T-helper 2 cell (primary cell): ENCODE measurements at regions not wholly inside any gene's neighbourhood (a gene's known extent, or its start where the extent isn't known, plus 50 kb on each side); places are given as distances from the start of the nearest gene placed in this dataset.
A peak's percentile ranks its signal among the peaks of the same experiment; 100 is the strongest.

Experiments
- DNase-seq, 5 experiments: peaks; one replicate each; pipeline versions ENCODE4 v3.0.0 to v3.0.0-alpha.2; 2012 to 2022

DNA sequence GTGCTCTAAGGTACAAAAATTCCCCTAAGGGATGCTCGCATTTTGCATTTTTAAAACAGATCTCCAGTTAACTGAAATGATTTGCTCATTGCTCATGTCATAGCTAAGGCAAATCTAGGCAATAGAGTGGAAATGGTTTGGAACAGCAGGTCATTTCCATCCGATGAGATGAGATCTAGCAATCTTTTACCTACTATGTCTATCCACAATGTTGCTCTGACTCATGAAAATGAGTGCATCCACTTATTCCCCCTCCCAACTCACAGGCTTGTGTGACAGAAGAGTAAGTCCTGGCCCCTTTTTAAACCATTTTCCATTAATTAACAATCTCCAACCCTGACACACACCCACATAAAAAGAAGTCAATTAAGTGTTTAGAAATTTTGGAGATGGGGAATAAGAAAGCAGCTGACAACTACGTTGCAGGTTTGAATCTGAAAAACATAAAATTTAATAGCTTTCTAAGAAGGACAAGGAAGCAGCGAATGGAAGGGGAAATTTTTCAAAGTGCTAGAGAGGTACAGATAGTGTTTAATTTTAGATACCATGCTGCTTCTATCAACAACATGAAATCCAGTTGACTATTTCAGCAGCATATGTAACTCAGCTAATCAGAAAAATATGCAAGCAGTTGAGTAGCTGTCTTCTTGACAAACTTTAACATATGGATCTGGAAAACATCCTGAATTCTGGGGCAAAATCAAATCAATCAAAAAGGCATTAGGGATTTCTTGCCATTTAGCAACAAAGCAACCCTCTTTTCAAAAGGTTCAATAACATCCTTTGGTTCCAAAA is 112.0 kb downstream of the TMCO5A start:
- DNase-seq, result no peak

DNA sequence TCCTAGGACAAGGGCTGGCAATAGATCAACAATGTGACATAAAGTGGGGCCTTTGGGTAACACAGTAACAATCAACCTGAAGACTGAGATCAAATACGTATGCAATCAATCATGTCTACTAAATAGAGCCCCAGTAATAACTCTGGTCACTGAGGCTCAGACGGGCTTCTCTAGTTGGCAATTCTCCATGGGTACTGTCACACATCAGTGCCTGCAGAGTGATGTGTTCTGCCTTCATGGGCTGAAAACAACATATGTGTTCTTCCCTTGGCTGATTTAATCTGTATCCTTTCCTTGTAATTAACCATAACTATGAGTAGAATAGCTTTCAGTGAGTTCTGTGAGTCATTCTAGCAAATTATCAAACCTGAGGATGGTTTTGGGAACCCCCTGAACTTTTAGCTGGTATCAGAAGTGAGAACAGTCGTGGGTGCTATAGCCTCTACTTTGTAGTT is 113.6 kb downstream of the TMCO5A start:
- DNase-seq, result peak in 1 of 5 experiments; percentile 16

DNA sequence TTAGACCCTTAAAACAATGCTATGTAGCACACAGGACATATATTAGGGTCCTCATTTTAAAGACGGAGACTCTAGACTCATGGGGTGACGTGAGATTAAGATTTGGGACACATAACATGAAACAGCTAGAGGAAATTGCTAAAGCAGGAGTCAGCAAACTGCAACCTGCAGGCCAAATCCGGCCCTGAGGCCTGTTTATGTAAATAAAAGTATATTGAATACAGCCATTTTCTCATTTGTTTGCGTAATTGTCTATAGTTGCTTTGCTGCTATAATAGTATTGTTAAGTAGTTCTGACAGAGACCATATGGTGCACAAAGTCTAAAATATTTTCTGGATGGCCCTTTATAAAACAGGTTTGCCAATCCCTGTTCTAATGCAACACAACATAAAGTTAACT is 115.5 kb downstream of the TMCO5A start:
- DNase-seq, result no peak

DNA sequence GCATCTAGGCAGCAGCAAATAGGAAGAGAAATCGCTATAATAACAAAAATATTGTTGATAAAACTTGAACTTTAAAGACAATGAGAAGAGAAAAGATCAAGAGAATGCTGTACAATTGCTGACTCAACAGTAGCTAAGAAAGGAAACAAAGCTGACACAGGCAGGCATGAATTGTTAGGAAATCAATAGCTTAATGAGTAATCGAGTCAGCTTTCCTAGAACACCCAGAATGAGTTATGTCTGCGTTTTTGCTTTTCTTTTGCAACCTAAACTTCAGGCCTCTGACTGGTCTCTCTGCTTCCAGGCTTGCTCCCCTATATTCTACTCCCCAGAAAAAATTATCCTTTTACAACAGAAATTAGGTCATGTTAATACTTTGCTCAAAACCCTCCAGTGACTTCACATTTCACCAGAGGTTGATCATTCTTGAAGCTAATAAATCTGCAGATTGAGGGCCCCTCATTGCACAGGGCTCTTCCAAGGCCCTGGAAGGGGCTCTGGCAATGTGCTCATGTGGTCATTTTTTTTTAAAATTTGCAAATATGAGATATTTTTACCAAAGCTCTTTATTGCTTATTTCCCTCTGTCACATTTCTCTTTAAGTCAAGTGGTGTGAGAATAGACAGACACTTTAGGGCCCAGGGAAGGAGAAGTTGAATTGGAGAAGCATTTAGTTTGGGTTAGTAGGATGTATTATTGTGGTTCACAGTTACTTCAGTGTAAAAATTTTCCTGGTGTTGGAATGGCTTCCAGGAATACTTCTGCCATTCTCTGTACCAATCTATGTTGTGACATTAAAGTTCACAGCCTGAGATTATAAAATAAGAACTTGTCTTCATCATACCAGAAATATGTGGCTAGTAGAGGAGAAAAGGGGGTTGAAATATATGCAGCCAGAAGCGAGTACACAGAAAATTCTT is 116.3 kb downstream of the TMCO5A start:
- DNase-seq, result no peak

DNA sequence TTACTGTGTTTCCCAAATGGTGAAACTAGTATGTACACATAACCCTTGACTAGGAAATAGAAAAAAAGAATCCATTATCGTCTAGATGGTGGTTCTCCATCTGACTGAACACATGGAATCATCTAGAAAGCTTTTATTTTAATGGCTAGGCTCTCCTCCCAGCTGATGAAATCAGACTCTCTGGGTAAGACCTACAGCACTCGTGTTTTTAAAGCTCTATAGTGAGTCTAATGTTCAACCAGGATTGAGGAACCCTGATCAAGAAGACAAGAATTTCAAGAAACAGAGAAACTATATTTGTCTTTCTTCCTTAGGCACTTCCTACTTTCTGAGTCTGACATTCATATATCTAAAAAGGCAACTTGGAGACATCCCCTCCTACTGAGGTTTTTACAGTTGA is 118.8 kb downstream of the TMCO5A start:
- DNase-seq, result no peak

DNA sequence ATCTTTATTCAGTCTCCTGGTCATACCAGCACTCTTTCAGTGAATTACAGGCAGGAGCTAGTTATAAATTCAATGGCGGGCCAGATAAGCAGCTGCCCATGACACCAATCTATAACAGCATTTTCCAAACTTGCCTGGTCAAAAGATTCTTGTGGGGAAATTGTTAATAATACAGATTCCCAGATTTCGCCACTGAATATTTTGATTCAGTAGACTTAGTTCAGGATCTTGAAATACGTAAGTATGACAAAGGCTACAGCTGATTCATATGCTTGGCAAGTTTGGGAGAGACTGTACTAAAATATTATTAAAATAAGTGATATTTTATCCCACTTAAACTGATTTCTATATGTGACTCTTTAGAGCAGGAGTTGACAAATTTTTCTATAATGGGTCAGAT is 119.3 kb downstream of the TMCO5A start:
- no peak for DNase-seq

DNA sequence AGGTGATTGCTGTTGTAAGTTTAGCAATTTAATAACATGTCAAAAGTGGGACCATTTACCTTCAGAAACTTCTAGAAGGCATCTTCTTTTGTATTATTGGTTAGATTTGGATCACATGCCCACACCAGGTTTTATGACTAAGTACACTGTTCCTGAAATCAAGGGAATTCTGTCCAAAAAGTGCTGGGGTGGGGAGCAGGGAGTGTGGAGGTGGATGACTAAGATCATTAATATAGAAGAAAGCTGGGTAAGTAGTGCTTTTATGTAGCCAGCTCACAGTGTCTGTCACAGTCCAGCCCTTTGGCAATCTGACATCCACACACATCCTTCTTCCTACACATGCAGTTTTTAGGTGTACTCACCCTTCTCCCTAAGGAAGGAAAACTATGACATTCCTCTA is 120.0 kb downstream of the TMCO5A start:
- DNase-seq, result no peak

DNA sequence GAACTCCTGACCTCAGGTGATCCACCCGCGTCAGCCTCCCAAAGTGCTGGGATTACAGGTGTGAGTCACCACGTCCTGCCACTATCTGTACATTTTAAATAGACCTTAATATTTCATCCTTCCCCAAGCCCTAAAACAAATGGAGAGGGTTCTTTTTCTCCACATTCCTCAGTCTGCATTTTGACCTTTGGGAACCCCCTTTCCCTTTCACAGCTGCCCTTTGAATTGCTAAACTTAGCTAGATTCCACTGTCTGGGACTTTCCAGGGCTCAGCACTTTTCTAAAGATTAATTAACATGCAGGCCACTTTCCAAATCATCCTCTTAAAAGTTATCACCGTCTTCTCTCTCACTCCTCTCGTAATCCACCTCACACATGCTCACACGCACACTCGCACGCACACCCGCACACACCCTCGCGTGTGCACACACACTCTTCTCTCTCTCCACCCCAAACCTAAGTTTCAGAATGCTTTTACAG is 124.2 kb downstream of the TMCO5A start:
- no peak for DNase-seq

DNA sequence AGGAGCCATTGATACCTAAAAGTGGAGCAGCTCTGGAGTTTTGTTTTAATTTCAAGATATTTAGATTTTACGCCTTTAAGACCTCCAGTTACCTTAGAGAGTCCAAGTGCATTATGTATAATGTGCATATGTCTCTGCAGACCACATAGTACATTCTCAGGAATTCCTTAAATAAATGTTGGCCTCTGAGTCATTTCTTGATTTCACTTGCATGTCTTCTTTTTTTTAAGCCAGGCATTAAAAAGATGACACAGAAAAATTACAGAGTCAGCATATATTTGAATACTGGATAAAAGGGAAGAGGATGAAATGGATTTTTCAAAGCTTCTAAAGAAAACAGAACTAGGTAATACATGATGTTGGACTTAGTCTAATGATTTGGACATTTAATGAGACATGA is 125.2 kb downstream of the TMCO5A start:
- no peak for DNase-seq

DNA sequence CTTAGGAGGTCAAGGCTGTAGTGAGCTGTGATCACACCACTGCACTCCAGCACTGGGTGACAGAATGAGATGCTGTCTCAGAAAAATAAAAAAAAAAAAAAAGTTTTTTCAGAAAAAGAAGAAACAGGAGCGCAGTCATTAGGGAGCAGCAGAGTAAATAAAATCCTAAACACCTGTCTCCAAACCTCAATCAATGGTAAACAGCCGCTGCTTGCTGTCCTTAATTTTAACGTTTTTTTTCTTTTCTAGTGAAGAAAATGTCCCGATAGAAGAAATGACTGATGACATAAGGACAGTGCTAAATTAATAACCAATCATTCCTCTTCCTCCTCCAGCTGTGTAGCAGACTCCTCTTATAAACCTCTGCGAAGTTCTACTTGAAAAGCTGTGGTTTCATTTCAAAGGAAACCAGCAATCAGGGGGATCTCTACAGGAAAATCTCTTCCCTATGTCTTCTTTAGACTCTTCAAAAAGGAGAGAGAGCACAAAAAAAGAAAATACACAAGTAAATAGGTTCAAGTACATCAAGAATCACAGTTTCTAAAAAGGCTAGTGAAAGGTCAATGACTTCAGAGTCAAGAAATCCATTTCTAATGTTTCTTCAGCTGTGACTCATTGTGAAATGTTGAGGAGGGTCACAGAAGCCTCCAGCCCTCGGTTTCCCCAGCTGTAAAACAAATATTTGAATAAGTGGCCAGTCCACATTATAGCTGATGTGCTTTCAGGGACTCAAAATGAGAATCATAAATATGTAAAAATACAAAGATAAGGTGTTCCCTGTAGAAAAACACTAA is 127.6 kb downstream of the TMCO5A start:
- DNase-seq, result no peak

DNA sequence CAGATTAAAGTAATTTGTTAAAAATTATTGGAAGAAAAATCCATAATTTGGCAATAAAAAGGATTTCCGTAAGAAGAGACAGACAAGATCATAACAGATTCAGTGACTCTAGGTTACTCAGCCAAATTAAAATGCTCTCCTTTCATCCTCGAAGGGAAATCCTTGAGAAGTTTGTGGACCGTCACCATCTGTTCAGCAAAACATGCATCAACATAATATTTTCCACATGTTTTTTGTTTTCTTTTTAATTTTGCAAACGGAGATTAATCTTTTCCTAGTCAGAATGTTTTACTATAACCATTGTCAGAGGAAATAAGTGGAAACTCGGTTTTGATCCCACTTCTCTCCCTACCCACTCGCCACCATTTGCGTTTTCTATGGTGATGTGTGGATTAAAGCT is 128.3 kb downstream of the TMCO5A start:
- no peak for DNase-seq

DNA sequence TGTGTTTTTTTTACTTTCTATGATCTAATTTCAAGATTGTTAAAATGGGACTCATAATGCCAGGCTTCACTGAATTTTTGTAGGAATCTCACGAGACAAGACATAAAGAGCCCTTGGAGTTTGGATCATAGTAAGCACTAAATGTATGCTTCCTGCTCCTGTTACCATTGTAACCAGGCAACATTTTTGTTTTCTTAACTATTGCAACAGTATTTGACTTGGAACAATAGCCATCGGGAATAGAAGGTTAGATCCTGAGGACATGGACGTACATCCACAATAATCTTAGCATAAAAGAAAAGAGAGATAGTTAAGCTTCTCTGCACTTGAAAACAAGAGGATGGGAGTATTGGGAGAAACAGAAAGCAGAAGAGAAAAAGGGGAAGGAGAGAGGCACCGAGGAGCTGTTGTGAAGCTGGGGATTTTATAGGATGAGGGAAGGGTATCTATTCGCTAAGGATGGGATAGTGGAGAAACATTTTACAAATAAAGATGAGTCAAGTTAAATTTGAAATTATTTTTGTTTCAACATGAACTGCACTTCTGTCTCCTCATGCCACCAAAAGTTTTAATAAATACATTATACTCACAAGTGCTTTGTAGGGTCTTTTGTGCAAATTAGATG is 131.4 kb downstream of the TMCO5A start:
- no peak for DNase-seq

DNA sequence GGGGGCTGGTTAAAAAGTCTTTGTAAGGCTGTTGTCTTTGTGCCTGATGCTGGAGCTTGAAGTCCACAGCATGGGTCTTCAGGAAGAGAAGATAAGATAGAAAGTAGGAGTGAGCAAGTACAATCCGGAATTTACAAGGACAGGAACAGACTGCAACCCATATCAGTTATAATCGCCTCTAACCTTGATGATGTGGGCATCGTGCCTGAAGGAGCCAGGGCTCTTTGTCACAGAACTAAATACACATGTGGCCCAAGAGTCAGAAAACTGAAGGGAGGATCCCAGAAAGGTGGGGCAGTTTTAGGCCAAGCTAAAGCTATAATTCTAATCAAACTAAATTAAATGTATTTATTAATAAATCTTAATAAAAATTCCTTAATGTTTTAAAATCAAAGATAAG is 132.2 kb downstream of the TMCO5A start:
- DNase-seq, result no peak

DNA sequence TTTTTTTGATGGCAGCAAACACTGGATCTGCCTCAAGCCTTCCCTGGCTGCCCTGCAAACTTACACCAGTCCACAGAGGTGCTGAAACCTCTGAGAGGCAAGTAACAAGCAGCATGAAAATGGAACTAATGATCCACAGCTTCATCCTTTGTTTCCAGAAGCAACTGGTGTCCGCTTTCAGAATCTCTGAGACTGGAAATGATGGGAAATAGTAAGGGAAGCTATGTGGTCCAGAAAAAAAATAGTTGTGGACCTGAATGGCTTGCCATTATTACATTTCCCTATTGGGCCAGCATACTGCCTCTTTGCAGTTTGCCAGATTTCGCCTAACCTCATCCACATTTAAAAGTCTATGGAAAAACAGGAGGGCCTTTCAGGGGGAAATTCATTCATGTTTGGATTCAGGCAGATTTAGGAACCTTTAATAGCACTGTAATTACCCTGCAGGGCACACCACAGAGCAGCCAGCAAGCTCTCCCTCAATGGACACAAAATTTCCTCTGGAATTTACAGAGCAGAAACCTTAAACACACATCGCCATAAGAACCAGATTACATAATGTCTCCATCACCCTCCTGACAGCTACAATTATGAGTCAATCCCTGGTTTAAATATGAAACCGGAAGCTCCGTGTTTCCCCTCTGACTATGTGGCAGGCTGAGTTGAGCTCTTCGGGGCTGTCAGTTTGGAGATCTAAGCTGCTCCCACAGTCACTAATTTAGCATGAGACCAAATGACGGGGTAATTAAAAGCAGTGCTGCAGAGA is 134.4 kb downstream of the TMCO5A start:
- peak in 1 of 5 experiments; percentile 77 for DNase-seq

DNA sequence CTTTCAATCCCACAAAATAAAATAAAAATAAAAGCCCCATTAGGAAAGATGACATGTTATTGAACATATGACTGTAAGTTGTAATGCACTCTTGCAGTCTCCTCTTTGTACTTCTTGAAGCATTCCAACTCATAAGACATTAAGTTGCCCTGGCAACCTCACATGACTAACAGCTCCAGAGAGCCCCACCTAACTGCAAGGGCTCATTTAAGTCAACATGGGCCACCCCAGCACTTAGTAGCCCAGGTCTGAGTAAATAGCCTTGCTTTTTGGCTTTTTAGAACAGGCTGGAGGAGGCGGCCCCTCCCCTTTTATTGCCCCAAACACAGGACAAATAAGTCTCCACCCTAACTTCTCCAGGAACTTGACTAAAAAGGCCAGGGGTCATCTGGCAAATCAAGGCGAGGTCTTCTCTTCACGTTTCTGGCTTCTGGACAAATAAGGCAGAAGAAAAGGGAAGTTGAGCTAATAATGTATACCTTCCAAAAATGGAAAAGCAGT is 135.1 kb downstream of the TMCO5A start:
- DNase-seq, result no peak

DNA sequence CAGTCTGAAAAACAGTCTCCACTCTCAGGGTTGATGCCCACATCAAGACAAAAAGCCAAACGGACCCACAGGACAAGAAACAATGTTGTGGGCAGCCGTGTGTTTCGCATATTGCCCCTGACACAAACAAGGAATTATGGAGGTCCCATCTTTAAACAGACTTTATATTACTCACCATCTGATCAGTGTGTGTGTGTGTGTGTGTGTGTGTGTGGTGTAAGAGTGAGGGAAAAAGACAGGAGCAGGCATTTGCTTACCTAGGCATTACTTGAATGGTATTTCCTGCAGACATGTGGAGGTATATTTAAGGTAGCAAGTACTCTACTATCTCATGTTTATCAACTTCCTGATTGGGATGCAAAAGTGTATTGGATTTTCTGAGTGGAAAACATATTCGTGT is 136.3 kb downstream of the TMCO5A start:
- DNase-seq, result no peak

DNA sequence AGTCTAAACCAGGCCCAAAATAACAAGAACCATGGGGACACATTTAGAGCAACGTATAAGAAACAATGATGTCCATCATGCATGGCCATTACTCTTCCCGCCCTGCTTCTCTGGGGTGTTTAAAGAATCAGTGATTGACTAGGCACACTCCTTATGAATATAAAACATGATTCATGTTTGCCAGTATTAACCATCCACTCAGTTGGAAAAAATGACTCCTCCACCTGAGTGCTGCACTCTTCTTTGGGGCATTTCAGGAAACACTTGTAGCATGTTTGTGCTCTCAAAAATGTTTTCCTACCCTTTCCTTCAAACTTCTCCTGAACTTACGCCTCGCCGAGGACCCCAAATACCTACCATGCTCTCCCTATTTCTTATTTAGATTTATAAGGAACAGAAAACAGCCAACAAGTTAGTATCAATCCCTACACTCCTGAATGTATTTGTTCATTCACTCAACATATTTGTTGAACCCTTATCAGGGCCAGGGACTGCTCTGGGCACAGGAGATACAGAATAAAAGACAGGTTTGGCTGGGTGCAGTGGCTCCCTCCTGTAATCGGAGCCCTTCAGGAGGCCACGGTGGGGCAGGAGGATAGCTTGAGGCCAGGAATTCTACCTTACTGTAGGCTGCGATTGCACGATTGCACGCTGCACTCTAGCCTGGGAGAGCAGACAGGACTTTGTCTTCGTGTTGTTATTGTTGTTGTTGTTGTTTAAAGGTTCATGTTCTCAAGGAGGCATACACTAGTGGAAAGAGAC is 137.0 kb downstream of the TMCO5A start:
- no peak for DNase-seq

DNA sequence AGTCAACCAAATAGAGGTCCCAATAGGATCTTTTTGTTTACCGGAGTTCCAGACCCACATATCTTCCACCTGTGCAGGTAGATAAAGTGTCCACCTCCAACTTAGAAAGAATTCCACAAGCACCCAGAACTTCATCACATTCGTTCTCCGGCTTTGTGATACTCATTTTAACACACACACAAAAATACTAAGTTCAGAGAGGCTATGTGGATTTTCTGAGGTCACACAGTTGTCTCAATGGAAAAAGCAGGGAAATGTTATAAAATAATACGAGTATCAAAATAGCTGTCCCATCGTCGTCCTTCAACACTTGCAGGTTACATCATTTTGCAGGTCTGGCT is 137.5 kb downstream of the TMCO5A start:
- DNase-seq, result no peak

DNA sequence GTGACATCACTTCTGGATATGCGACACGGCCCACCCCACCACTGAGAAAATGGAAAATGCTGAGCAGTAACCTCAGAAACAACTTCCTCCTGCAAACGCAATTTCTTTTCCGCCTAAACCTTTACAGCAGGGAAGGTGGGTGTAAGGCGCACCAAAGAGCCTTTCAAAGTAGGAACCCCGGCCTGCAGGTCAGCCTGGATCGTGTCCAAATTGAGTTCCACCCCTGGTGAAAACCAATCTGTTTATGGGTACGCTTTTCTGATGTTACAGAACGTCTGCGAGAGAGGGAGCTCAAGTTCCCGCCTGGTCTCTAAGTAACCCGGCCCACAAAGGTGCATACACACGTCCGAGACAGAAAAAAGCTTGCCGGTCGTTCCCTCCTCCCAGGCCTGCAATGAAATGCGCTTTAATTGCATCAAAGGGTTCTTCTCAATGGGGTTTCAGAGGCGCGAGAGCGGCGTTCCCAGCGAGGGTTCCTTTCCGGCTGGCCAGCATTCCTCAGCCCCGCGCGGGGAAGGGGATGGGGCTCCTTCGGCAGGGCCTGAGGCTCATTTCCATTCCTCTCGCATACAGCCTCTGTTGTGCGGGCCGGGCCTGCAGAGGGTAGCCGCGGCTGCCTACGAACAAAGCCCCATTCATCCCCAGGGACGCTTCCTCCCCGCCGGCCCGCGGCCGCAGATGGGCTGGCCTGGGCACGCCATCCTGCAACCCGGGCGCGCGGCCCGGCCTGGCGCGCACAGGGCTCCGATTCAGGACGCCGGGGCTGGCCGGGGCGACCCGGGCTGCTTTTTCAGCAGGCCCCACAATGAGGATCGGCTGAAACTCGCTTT is 138.1 kb downstream of the TMCO5A start:
- peak in 2 of 5 experiments; percentile 10 to 32 for DNase-seq
